Kidney (tissue), 13 donors: ENCODE measurements at regions not wholly inside any gene's neighbourhood (a gene's known extent, or its start where the extent isn't known, plus 50 kb on each side); places are given as distances from the start of the nearest gene placed in this dataset.
"Not testable (repeated sequence)": the region's sequence is repeated elsewhere in the genome, so short reads cannot be mapped to it uniquely, and the experiment has no call there.

ENCODE experiments used
- DNase-seq, 5 donors: peaks; one replicate each; pipeline ENCODE4 v3.0.0-alpha.2; 2013 to 2020
- FAIRE-seq: peaks from 2 replicates; lab custom pipeline; 2012; peaks lifted over from hg19 to GRCh38; lab: Jason Lieb, UNC
- H3K27ac ChIP-seq, 2 donors: one replicate each; pipeline ENCODE4 v1.7.0; 2013; ENCODE audit warnings: low read depth in 2 of 2, low read length in 2 of 2, inconsistent platforms in 1 of 2
- H3K27me3 ChIP-seq: one replicate; pipeline ENCODE4 v1.7.1; 2013; ENCODE audit warnings: low read length, inconsistent platforms; ENCODE audit not compliant: control insufficient read depth, insufficient read depth
- H3K36me3 ChIP-seq, 3 donors: one replicate each; pipeline versions ENCODE4 v1.7.0 to v1.7.1; 2013; ENCODE audit warnings: low read length in 3 of 3, control low read depth in 1 of 3, inconsistent platforms in 1 of 3; ENCODE audit not compliant: insufficient read depth in 3 of 3, control insufficient read depth in 2 of 3
- H3K4me1 ChIP-seq, 3 donors: one replicate each; pipeline versions ENCODE4 v1.7.0 to v1.7.1; 2013; ENCODE audit warnings: low read length in 3 of 3, inconsistent platforms in 1 of 3, low read depth in 1 of 3; ENCODE audit not compliant: control insufficient read depth in 2 of 3, insufficient read depth in 2 of 3
- H3K4me3 ChIP-seq, 3 donors: one replicate each; pipeline versions ENCODE4 v1.7.0 to v1.8.1; 2013; ENCODE audit warnings: low read length in 3 of 3, control low read depth in 1 of 3, inconsistent platforms in 1 of 3
- H3K9ac ChIP-seq, 3 donors: one replicate each; pipeline versions ENCODE4 v1.7.0 to v1.7.1; 2013; ENCODE audit warnings: low read length in 3 of 3, control low read depth in 1 of 3, inconsistent platforms in 1 of 3
- H3K9me3 ChIP-seq, 3 donors: one replicate each; pipeline versions ENCODE4 v1.7.0 to v1.7.1; 2013; ENCODE audit warnings: low read length in 3 of 3, control low read depth in 1 of 3, inconsistent platforms in 1 of 3; ENCODE audit not compliant: control insufficient read depth in 2 of 3, insufficient read depth in 1 of 3
- intact Hi-C: fragments of 100-400 bp; cut with DNase I; formaldehyde crosslinking; loops from one replicate; pipeline ENCODE4 v1.11.1; 2022
- TF ChIP-seq, protein P1 (sequence below): IDR thresholded peaks from 3 replicates; pipeline ENCODE4 v1.5.1; 2012; ENCODE audit warnings: mild to moderate bottlenecking, moderate library complexity, borderline replicate concordance; ENCODE audit not compliant: insufficient read depth; ENCODE audit errors: extremely low read depth
- donor health status: control.
- donor health status: control.
- donor health status: control.
- donor health status: control.
- donor health status: control.
- donor health status: DM: yes; HTN: yes; CAD: no.
- donor health status: Normal renal cell carcinoma (clear cell type).

DNA sequence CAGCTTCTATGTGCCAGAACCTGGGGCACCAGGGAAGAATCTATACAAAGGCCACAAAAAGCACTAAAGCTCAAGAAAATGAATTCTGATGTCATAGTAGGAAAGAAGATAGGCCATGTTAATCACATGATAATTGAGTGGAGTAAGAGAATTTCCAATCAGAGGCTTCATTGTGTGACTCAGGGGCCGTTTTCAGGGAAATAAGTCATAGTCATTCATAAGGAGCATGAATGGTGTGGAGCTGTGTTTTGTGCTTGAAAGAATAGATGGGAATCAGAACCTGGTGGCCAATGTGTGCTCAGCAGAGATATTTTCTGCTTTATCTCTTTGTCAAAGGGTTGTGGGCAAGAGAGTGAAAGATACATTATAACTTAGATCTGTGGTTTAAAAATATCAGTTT is 102.4 kb upstream of the ZDHHC15 start:
- DNase-seq (no peak), FAIRE-seq (no peak)
- no peaks in the 10 kb centered on the region for H3K36me3 ChIP-seq
- H3K9me3 ChIP-seq, result no peaks in the 10 kb centered on the region
- no peaks in the 10 kb centered on the region for H3K27me3 ChIP-seq
- TF ChIP-seq, protein P1, sequence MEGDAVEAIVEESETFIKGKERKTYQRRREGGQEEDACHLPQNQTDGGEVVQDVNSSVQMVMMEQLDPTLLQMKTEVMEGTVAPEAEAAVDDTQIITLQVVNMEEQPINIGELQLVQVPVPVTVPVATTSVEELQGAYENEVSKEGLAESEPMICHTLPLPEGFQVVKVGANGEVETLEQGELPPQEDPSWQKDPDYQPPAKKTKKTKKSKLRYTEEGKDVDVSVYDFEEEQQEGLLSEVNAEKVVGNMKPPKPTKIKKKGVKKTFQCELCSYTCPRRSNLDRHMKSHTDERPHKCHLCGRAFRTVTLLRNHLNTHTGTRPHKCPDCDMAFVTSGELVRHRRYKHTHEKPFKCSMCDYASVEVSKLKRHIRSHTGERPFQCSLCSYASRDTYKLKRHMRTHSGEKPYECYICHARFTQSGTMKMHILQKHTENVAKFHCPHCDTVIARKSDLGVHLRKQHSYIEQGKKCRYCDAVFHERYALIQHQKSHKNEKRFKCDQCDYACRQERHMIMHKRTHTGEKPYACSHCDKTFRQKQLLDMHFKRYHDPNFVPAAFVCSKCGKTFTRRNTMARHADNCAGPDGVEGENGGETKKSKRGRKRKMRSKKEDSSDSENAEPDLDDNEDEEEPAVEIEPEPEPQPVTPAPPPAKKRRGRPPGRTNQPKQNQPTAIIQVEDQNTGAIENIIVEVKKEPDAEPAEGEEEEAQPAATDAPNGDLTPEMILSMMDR, result no peak
- no peak overlapping the region for H3K27ac ChIP-seq
- intact Hi-C loops, result no loop called here
- H3K9ac ChIP-seq, result no peak overlapping the region
- no peak overlapping the region for H3K4me3 ChIP-seq
- no peaks in the 10 kb centered on the region for H3K4me1 ChIP-seq

DNA sequence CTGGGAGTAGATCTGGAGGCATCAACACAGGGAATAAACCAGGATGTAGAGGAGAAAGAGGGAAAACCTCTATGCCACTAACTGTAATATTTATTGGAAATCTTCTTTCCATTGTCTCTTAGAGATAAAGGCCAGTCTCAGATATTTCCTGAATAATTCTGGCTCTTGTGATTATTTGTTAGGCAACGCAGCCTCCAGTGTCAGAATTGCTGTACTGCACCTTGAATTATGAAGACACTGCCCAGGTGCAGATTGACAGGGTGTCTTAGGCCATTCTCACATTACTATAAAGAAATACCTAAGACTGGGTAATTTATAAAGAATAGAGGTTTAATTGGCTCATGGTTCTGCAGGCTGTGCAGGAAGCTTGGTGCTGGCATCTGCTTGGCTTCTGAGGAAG is 100.7 kb upstream of the ZDHHC15 start:
- Histone ChIP-seq H3K4me3 (no peak overlapping the region), H3K27me3 (no peaks in the 10 kb centered on the region), H3K9ac (no peak overlapping the region), H3K9me3 (no peaks in the 10 kb centered on the region), H3K4me1 (no peaks in the 10 kb centered on the region), H3K36me3 (no peaks in the 10 kb centered on the region), H3K27ac (no peak overlapping the region)
- TF ChIP-seq, protein P1, result peak; percentile 30
- no peak for FAIRE-seq
- no peak for DNase-seq
- intact Hi-C loops, result no loop called here

DNA sequence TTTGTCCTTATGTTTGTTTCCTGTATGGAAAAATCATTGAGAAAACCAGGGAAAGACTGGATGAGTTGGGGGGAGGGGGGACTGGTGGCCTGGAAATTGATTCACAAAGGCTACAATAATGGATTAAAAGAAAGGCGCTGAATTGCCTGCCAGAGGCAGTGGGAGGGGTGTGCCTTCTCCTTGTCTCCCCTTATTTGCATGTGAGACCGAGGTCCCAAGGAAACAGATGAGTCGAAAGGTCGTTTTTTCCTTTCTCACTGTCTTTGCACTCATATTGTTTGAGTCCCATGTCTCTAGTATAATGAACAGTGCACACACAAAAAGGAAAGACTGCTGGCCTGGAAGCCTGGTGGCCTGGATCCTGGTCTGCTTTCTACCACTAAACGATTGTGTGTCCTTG is 86.6 kb upstream of the ZDHHC15 start:
- no peaks in the 10 kb centered on the region for H3K27me3 ChIP-seq
- TF ChIP-seq, protein P1, result no peak
- no peak overlapping the region for H3K27ac ChIP-seq
- FAIRE-seq (no peak), DNase-seq (no peak)
- no peak overlapping the region for H3K4me3 ChIP-seq
- H3K36me3 ChIP-seq, result no peaks in the 10 kb centered on the region
- no peak overlapping the region for H3K9ac ChIP-seq
- no peaks in the 10 kb centered on the region for H3K9me3 ChIP-seq
- intact Hi-C loops, result no loop called here
- no peaks in the 10 kb centered on the region for H3K4me1 ChIP-seq

DNA sequence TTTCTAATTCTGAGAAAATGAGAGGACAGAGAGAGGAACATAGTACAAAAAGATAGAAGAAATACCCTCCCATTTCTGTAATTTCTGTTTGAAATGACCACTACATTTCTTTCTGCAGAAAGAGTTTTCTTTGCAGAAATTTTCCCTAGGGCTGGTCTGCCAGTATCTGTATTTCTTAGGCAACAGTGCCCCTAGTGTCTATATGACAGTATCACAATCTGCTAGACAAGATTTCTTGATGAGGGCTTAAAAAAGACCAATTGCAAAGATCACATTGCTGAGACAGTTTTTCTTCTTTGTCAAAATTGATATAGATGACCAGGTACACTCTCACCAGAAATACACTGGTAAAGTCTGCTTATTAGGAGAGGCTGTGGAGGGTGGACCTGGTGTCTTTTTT is 81.0 kb upstream of the ZDHHC15 start:
- Histone ChIP-seq H3K36me3 (no peaks in the 10 kb centered on the region), H3K9me3 (no peaks in the 10 kb centered on the region), H3K27ac (no peak overlapping the region), H3K9ac (no peak overlapping the region), H3K27me3 (no peaks in the 10 kb centered on the region), H3K4me3 (no peak overlapping the region), H3K4me1 (no peaks in the 10 kb centered on the region)
- DNase-seq, result peak in 2 of 5 donors; percentile 27 to 30
- FAIRE-seq, result peak; percentile 96
- TF ChIP-seq, protein P1, result peak; percentile 61
- intact Hi-C loops, result no loop called here

DNA sequence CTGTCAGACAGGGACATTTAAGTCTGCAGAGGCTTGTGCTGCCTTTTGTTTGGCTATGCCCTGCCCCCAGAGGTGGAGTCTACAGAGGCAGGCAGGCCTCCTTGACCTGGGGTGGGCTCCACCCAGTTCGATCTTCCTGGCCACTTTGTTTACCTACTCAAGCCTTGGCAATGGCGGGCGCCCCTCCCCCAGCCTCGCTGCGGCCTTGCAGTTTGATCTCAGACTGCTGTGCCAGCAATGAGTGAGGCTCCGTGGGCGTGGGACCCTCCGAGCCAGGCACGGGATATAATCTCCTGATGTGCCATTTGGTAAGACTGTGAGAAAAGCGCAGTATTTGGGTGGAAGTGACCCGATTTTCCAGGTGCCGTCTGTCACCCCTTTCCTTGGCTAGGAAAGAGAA is 79.2 kb upstream of the ZDHHC15 start:
- intact Hi-C loops, H3K9me3 ChIP-seq, H3K36me3 ChIP-seq, H3K9ac ChIP-seq, H3K27ac ChIP-seq, FAIRE-seq, H3K4me1 ChIP-seq, H3K27me3 ChIP-seq, H3K4me3 ChIP-seq: not testable (repeated sequence)
- peak in 1 of 5 donors; percentile 66 for DNase-seq
